ENCODE measurements at regions not wholly inside any gene's neighbourhood (a gene's known extent, or its start where the extent isn't known, plus 50 kb on each side); places are given as distances from the start of the nearest gene placed in this dataset.
"Not testable (repeated sequence)": the region's sequence is repeated elsewhere in the genome, so short reads cannot be mapped to it uniquely, and the experiment has no call there.

GRCh38 chr18:63071701-63072141 lies 247.8 kb downstream of the BCL2 start:
- ATAC-seq (ENCODE audit: low read depth) = no peak
- no peak for DNase-seq (ENCODE audit: low spot score in 2 of 2)

GRCh38 chr18:63070767-63071502 lies 248.6 kb downstream of the BCL2 start:
- no peaks in the 10 kb centered on the region for H3K36me3 Mint-ChIP-seq
- H3K4me1 Mint-ChIP-seq = peaks cover 9% of the 10 kb centered on the region
- peaks cover 3% of the 10 kb centered on the region for H3K27me3 Mint-ChIP-seq
- ATAC-seq (ENCODE audit: low read depth) = no peak
- no peak overlapping the region for H3K27ac Mint-ChIP-seq
- H3K4me3 Mint-ChIP-seq = no peak overlapping the region
- H3K9me3 Mint-ChIP-seq = peaks cover 4% of the 10 kb centered on the region
- DNase-seq (ENCODE audit: low spot score in 2 of 2) = no peak

More at GRCh38 chr18:63071701-63072141, 247.8 kb downstream of the BCL2 start:
- peaks cover 9% of the 10 kb centered on the region for H3K4me1 Mint-ChIP-seq
- H3K27ac Mint-ChIP-seq = no peak overlapping the region
- H3K9me3 Mint-ChIP-seq = peaks cover 4% of the 10 kb centered on the region
- no peaks in the 10 kb centered on the region for H3K36me3 Mint-ChIP-seq
- H3K4me3 Mint-ChIP-seq = no peak overlapping the region
- H3K27me3 Mint-ChIP-seq = peaks cover 5% of the 10 kb centered on the region

GRCh38 chr18:63069496-63069895 lies 250.1 kb downstream of the BCL2 start:
- ATAC-seq (ENCODE audit: low read depth) (no peak), DNase-seq (ENCODE audit: low spot score in 2 of 2) (no peak)
- Mint-ChIP-seq H3K9me3 (peaks cover 4% of the 10 kb centered on the region), H3K4me3 (no peak overlapping the region), H3K4me1 (no peaks in the 10 kb centered on the region), H3K27me3 (peaks cover 8% of the 10 kb centered on the region), H3K36me3 (no peaks in the 10 kb centered on the region), H3K27ac (no peak overlapping the region)

GRCh38 chr18:63067939-63068338 lies 251.6 kb downstream of the BCL2 start:
- DNase-seq (ENCODE audit: low spot score in 2 of 2) = no peak
- no peak overlapping the region for H3K27ac Mint-ChIP-seq
- H3K36me3 Mint-ChIP-seq = no peaks in the 10 kb centered on the region
- no peak for ATAC-seq (ENCODE audit: low read depth)
- no peak overlapping the region for H3K4me3 Mint-ChIP-seq
- H3K9me3 Mint-ChIP-seq = peaks cover 4% of the 10 kb centered on the region
- H3K27me3 Mint-ChIP-seq = peaks cover 8% of the 10 kb centered on the region
- H3K4me1 Mint-ChIP-seq = no peaks in the 10 kb centered on the region

- peaks cover 2% of the 10 kb centered on the region for H3K36me3 Mint-ChIP-seq
- H3K27ac Mint-ChIP-seq = no peak overlapping the region
- H3K27me3 Mint-ChIP-seq = peaks cover 11% of the 10 kb centered on the region
- no peaks in the 10 kb centered on the region for H3K4me1 Mint-ChIP-seq
- H3K9me3 Mint-ChIP-seq = peaks cover 4% of the 10 kb centered on the region
- DNase-seq (ENCODE audit: low spot score in 2 of 2) (no peak), ATAC-seq (ENCODE audit: low read depth) (no peak)
- H3K4me3 Mint-ChIP-seq = no peak overlapping the region
These were observed 254.4 kb downstream of the BCL2 start for GRCh38 chr18:63065172-63065571.

- no peak for DNase-seq (ENCODE audit: low spot score in 2 of 2)
- no peak for ATAC-seq (ENCODE audit: low read depth)
These were observed 256.4 kb downstream of the BCL2 start for GRCh38 chr18:63063171-63063570.

GRCh38 chr18:63062246-63062645 lies 257.3 kb downstream of the BCL2 start:
- no peaks in the 10 kb centered on the region for H3K9me3 Mint-ChIP-seq
- H3K27ac Mint-ChIP-seq = no peak overlapping the region
- peaks cover 12% of the 10 kb centered on the region for H3K27me3 Mint-ChIP-seq
- DNase-seq (ENCODE audit: low spot score in 2 of 2) = no peak
- ATAC-seq (ENCODE audit: low read depth) = no peak
- H3K36me3 Mint-ChIP-seq = peaks cover 2% of the 10 kb centered on the region
- no peak overlapping the region for H3K4me3 Mint-ChIP-seq
- H3K4me1 Mint-ChIP-seq = no peaks in the 10 kb centered on the region

More at GRCh38 chr18:63063171-63063570, 256.4 kb downstream of the BCL2 start:
- H3K4me1 Mint-ChIP-seq = no peaks in the 10 kb centered on the region
- no peak overlapping the region for H3K27ac Mint-ChIP-seq
- H3K36me3 Mint-ChIP-seq = peaks cover 2% of the 10 kb centered on the region
- peaks cover 13% of the 10 kb centered on the region for H3K27me3 Mint-ChIP-seq
- H3K9me3 Mint-ChIP-seq = peaks cover 2% of the 10 kb centered on the region
- H3K4me3 Mint-ChIP-seq = no peak overlapping the region

GRCh38 chr18:63061303-63061702 lies 258.3 kb downstream of the BCL2 start:
- H3K27ac Mint-ChIP-seq = no peak overlapping the region
- H3K4me1 Mint-ChIP-seq = no peaks in the 10 kb centered on the region
- no peak for DNase-seq (ENCODE audit: low spot score in 2 of 2)

GRCh38 chr18:63058521-63058920 lies 261.0 kb downstream of the BCL2 start:
- no peak for ATAC-seq (ENCODE audit: low read depth)
- H3K36me3 Mint-ChIP-seq = peaks cover 2% of the 10 kb centered on the region

More at GRCh38 chr18:63061303-63061702, 258.3 kb downstream of the BCL2 start:
- H3K9me3 Mint-ChIP-seq = no peaks in the 10 kb centered on the region
- H3K27me3 Mint-ChIP-seq = peaks cover 12% of the 10 kb centered on the region
- peaks cover 2% of the 10 kb centered on the region for H3K36me3 Mint-ChIP-seq
- H3K4me3 Mint-ChIP-seq = no peak overlapping the region
- ATAC-seq (ENCODE audit: low read depth) = no peak

GRCh38 chr18:63057707-63058106 lies 261.9 kb downstream of the BCL2 start:
- Mint-ChIP-seq H3K36me3 (peaks cover 2% of the 10 kb centered on the region), H3K27ac (no peak overlapping the region), H3K4me1 (peaks cover 5% of the 10 kb centered on the region), H3K9me3 (no peaks in the 10 kb centered on the region), H3K4me3 (no peak overlapping the region), H3K27me3 (peaks cover 5% of the 10 kb centered on the region)
- no peak for ATAC-seq (ENCODE audit: low read depth)
- DNase-seq (ENCODE audit: low spot score in 2 of 2) = no peak

More at GRCh38 chr18:63058521-63058920, 261.0 kb downstream of the BCL2 start:
- DNase-seq (ENCODE audit: low spot score in 2 of 2) = no peak
- H3K27me3 Mint-ChIP-seq = peaks cover 5% of the 10 kb centered on the region
- peaks cover 5% of the 10 kb centered on the region for H3K4me1 Mint-ChIP-seq
- H3K4me3 Mint-ChIP-seq = no peak overlapping the region
- no peaks in the 10 kb centered on the region for H3K9me3 Mint-ChIP-seq
- no peak overlapping the region for H3K27ac Mint-ChIP-seq

- peaks cover 4% of the 10 kb centered on the region for H3K27me3 Mint-ChIP-seq
- peak overlapping the region; percentile 42 for H3K27ac Mint-ChIP-seq
These were observed 264.5 kb downstream of the BCL2 start for GRCh38 chr18:63054901-63055584.

GRCh38 chr18:63051928-63052327 lies 267.6 kb downstream of the BCL2 start:
- ATAC-seq (ENCODE audit: low read depth) (no peak), DNase-seq (ENCODE audit: low spot score in 2 of 2) (no peak)
- Mint-ChIP-seq H3K4me3 (no peak overlapping the region), H3K27me3 (peaks cover 2% of the 10 kb centered on the region), H3K9me3 (no peaks in the 10 kb centered on the region), H3K4me1 (peaks cover 5% of the 10 kb centered on the region), H3K36me3 (no peaks in the 10 kb centered on the region), H3K27ac (no peak overlapping the region)

More at GRCh38 chr18:63054901-63055584, 264.5 kb downstream of the BCL2 start:
- DNase-seq (ENCODE audit: low spot score in 2 of 2) (no peak), ATAC-seq (ENCODE audit: low read depth) (peak; percentile 10)
- H3K4me3 Mint-ChIP-seq = peak overlapping the region; percentile 71
- H3K36me3 Mint-ChIP-seq = no peaks in the 10 kb centered on the region
- H3K9me3 Mint-ChIP-seq = no peaks in the 10 kb centered on the region
- peaks cover 5% of the 10 kb centered on the region for H3K4me1 Mint-ChIP-seq

- not testable (repeated sequence) for H3K27ac Mint-ChIP-seq; H3K27me3 Mint-ChIP-seq; H3K4me3 Mint-ChIP-seq; ATAC-seq (ENCODE audit: low read depth); DNase-seq (ENCODE audit: low spot score in 2 of 2); H3K4me1 Mint-ChIP-seq; H3K36me3 Mint-ChIP-seq; H3K9me3 Mint-ChIP-seq
These were observed 268.7 kb downstream of the BCL2 start for GRCh38 chr18:63050667-63051395.

- Mint-ChIP-seq H3K4me1 (peaks cover 3% of the 10 kb centered on the region), H3K27me3 (peaks cover 3% of the 10 kb centered on the region), H3K36me3 (peaks cover 5% of the 10 kb centered on the region), H3K27ac (no peak overlapping the region), H3K4me3 (no peak overlapping the region), H3K9me3 (peaks cover 3% of the 10 kb centered on the region)
- DNase-seq (ENCODE audit: low spot score in 2 of 2) = no peak
- no peak for ATAC-seq (ENCODE audit: low read depth)
These were observed 273.2 kb downstream of the BCL2 start for GRCh38 chr18:63046375-63046774.
